HepG2 (cell line): ENCODE measurements at regions not wholly inside any gene's neighbourhood (a gene's known extent, or its start where the extent isn't known, plus 50 kb on each side); places are given as distances from the start of the nearest gene placed in this dataset.

Experiments
- ATAC-seq: fragments of 200-7000 bp; cut with Tn5 transposase; 3 replicates; pipeline ENCODE4 v1.9.1; 2020; ENCODE audit warnings: mild to moderate bottlenecking, moderate library complexity
- BruUV-seq: library from RNA; stranded (reverse); fragments of 400-500 nt; replicated peaks from 2 replicates; lab custom pipeline; 2021; lab: Mats Ljungman, UMichigan
- CTCF ChIA-PET: fragments of 300-600 bp; formaldehyde crosslinking; extraction: SDS; loops from one replicate; lab custom pipeline; 2021; ENCODE audit warnings: low total read pairs, inconsistent platforms, low intra/inter-chr PET ratio; lab: Yijun Ruan, JAX
- POLR2A ChIA-PET: fragments of 350-600 bp; sonication (Branson Sonifier 250); formaldehyde crosslinking; loops from one replicate; lab custom pipeline; 2020; ENCODE audit warnings: antibody characterized with exemption, inconsistent platforms; lab: Yijun Ruan, JAX
- DNase-seq: peaks from one replicate; pipeline ENCODE4 v3.0.0-alpha.2; 2015; ENCODE audit warnings: low spot score
- FAIRE-seq: peaks from 3 replicates; lab custom pipeline; 2011; peaks lifted over from hg19 to GRCh38; lab: Jason Lieb, UNC
- H2AFZ ChIP-seq: one replicate; pipeline ENCODE4 v1.6.1; 2011; ENCODE audit warnings: low read length, inconsistent platforms
- H3K27ac ChIP-seq: fragments of 300-600 bp; 3 replicates; pipeline ENCODE4 v1.8.0; 2011; ENCODE audit warnings: mixed run types, mild to moderate bottlenecking, mixed read lengths, low read length, inconsistent platforms; ENCODE audit not compliant: insufficient read depth; ENCODE audit errors: extremely low read length
- H3K27me3 ChIP-seq, 2 experiments: fragments of 200-600 bp in 1 of 2; 2 replicates in 1 of 2; 3 replicates in 1 of 2; pipeline versions ENCODE4 v1.6.0 to v1.8.0; 2011; ENCODE audit warnings: low read length in 2 of 2, mild to moderate bottlenecking in 2 of 2, moderate library complexity in 2 of 2, inconsistent platforms in 1 of 2; ENCODE audit not compliant: insufficient read depth in 2 of 2, control insufficient read depth in 1 of 2
- H3K36me3 ChIP-seq, 2 experiments: fragments of 200-600 bp in 1 of 2; replicated peaks in 1 of 2; 2 replicates in 1 of 2; 3 replicates in 1 of 2; pipeline versions ENCODE4 v1.5.1 to v1.8.0; 2011; ENCODE audit warnings: low read length in 2 of 2, inconsistent platforms in 1 of 2; ENCODE audit not compliant: insufficient read depth in 2 of 2, control insufficient read depth in 1 of 2
- H3K4me1 ChIP-seq: 2 replicates; pipeline ENCODE4 v1.5.1; 2012; ENCODE audit warnings: low read length, inconsistent platforms; ENCODE audit not compliant: insufficient read depth
- H3K4me2 ChIP-seq: 2 replicates; pipeline ENCODE4 v1.6.0; 2011; ENCODE audit warnings: low read depth, low read length, inconsistent platforms
- H3K4me3 ChIP-seq, 3 experiments: fragments of 200-600 bp in 1 of 3; sonication (generic), shearing (Covaris generic) in 1 of 3; replicated peaks in 1 of 3; 2 replicates each; pipeline ENCODE4 v1.5.1; 2011 to 2016; ENCODE audit warnings: low read length in 3 of 3, inconsistent platforms in 2 of 3, low read depth in 2 of 3, mild to moderate bottlenecking in 2 of 3, control low read depth in 1 of 3, mixed read lengths in 1 of 3; ENCODE audit not compliant: insufficient read depth in 1 of 3
- H3K79me2 ChIP-seq: one replicate; pipeline ENCODE4 v1.6.1; 2011; ENCODE audit warnings: low read length, inconsistent platforms; ENCODE audit not compliant: insufficient read depth
- H3K9ac ChIP-seq: 2 replicates; pipeline ENCODE4 v1.6.0; 2011; ENCODE audit warnings: mild to moderate bottlenecking, low read depth, low read length, inconsistent platforms; ENCODE audit not compliant: insufficient read depth
- H3K9me3 ChIP-seq: 2 replicates; pipeline ENCODE4 v1.5.1; 2012; ENCODE audit warnings: mild to moderate bottlenecking, low read length
- H4K20me1 ChIP-seq: 2 replicates; pipeline ENCODE4 v1.6.0; 2011; ENCODE audit warnings: inconsistent platforms, mild to moderate bottlenecking, low read length, moderate library complexity; ENCODE audit not compliant: insufficient read depth
- CREM ChIP-seq, 2 experiments: sonication (generic) in 1 of 2; formaldehyde crosslinking in 1 of 2; IDR thresholded peaks; 2 replicates each; pipeline versions ENCODE4 v1.4.0 to v1.6.1; 2016 to 2020; ENCODE audit warnings: antibody characterized with exemption in 1 of 2, mild to moderate bottlenecking in 1 of 2, missing genetic modification reagents in 1 of 2
- FOXA1 ChIP-seq, 2 experiments: fragments of 450-650 bp in 1 of 2; sonication (generic) in 1 of 2; formaldehyde crosslinking in 1 of 2; IDR thresholded peaks; 2 replicates each; pipeline versions ENCODE4 v1.4.0 to v1.6.1; 2016 to 2020; ENCODE audit warnings: missing genetic modification reagents in 1 of 2
- FOXA3 ChIP-seq: IDR thresholded peaks from 2 replicates; pipeline ENCODE4 v1.6.1; 2016; ENCODE audit warnings: missing genetic modification reagents, missing compliant biosample characterization
- ISX ChIP-seq: sonication (generic); formaldehyde crosslinking; conservative IDR thresholded peaks from 2 replicates; pipeline ENCODE4 v1.5.0; 2020; ENCODE audit warnings: missing genetic modification reagents
- KDM4B ChIP-seq: sonication (generic); formaldehyde crosslinking; IDR thresholded peaks from 2 replicates; pipeline ENCODE4 v1.4.0; 2020; ENCODE audit warnings: missing genetic modification reagents
- PPARG ChIP-seq: conservative IDR thresholded peaks from 2 replicates; pipeline ENCODE4 v1.6.1; 2016; ENCODE audit warnings: missing biosample characterization, missing genetic modification reagents
- TEAD3 ChIP-seq: optimal IDR thresholded peaks from 2 replicates; pipeline ENCODE3; 2016; ENCODE audit warnings: borderline replicate concordance
- YEATS2 ChIP-seq: sonication (generic); formaldehyde crosslinking; IDR thresholded peaks from 2 replicates; pipeline ENCODE4 v1.4.0; 2020; ENCODE audit warnings: missing genetic modification reagents, borderline replicate concordance
- ZNF350 ChIP-seq: sonication (generic); formaldehyde crosslinking; IDR thresholded peaks from 2 replicates; pipeline ENCODE4 v1.4.0; 2020; ENCODE audit warnings: mild to moderate bottlenecking, low read depth, missing genetic modification reagents, borderline replicate concordance
- ZNF543 ChIP-seq: sonication (generic); formaldehyde crosslinking; IDR thresholded peaks from 2 replicates; pipeline ENCODE4 v1.4.0; 2020; ENCODE audit warnings: mild to moderate bottlenecking, missing genetic modification reagents
- ZNF773 ChIP-seq: sonication (generic); formaldehyde crosslinking; IDR thresholded peaks from 2 replicates; pipeline ENCODE4 v1.4.0; 2020; ENCODE audit warnings: missing genetic modification reagents, borderline replicate concordance
- ZSCAN29 ChIP-seq: sonication (generic); formaldehyde crosslinking; conservative IDR thresholded peaks from 2 replicates; pipeline ENCODE4 v1.4.0; 2020; ENCODE audit warnings: mild to moderate bottlenecking, missing genetic modification reagents
- WGBS: methylation state at CpG from one replicate; pipeline ENCODE4 v1.1.6; 2017; ENCODE audit warnings: low lambda C conversion rate; 5-methylcytosine and 5-hydroxymethylcytosine counted together
- in situ Hi-C: cut with HindIII; loops from 2 replicates; pipeline ENCODE4 v1.10.0; 2017; ENCODE audit warnings: low pct_unique_long_range_greater_than_20kb; ENCODE audit not compliant: extremely low pct_ligation_motif_present
- intact Hi-C: fragments of 100-400 bp; cut with micrococcal nuclease; formaldehyde crosslinking; loops from one replicate; pipeline ENCODE4 v1.10.0; 2022; ENCODE audit not compliant: unreplicated experiment
- TF ChIP-seq, protein P1 (sequence below): sonication (generic); formaldehyde crosslinking; IDR thresholded peaks from 2 replicates; pipeline ENCODE4 v1.8.0; 2022; ENCODE audit warnings: missing genetic modification reagents, mild to moderate bottlenecking, borderline replicate concordance
- TF ChIP-seq, protein P2 (sequence below): sonication (generic); formaldehyde crosslinking; IDR thresholded peaks from 2 replicates; pipeline ENCODE4 v1.4.0; 2020; ENCODE audit warnings: missing genetic modification reagents
- TF ChIP-seq, protein P3 (sequence below), 2 experiments: sonication (generic) in 1 of 2; formaldehyde crosslinking in 1 of 2; IDR thresholded peaks; 2 replicates each; pipeline versions ENCODE4 v1.5.1 to v1.6.1; 2011 to 2020; ENCODE audit warnings: borderline replicate concordance in 1 of 2, low read depth in 1 of 2, low read length in 1 of 2, mild to moderate bottlenecking in 1 of 2, missing genetic modification reagents in 1 of 2, moderate library complexity in 1 of 2

DNA sequence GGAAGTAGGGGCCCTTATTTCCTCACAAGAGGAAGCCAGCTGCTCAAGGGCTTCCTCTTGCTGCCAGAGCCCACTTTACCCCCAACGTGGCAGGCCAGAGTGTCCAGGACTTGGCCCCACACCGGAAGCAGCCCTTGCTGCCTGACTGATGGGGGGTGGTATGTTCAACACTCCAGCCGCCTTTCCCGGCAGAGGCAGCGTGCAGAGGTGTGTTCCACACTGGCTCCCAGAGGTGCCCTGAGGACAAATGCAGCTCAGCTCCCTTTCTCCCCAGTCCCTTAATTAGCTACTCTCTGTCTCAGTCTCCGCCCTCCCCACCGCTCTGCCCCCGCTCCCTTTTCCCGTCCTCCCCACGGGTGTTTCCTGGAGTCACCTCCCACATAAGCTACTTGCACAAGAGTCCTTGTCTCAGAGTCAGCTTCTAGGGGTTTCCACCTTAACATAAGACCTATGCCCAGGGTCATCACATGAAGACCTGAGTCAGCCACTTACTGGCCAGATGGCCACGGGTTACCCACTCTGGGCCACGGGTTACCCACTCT, 61.7 kb upstream of the SHLD1 start:
- no peaks in the 10 kb centered on the region for H3K36me3 ChIP-seq
- no peak overlapping the region for H2AFZ ChIP-seq
- CTCF ChIA-PET: no interaction called here
- H3K4me1 ChIP-seq: peaks cover 50% of the 10 kb centered on the region
- in situ Hi-C loops (no loop called here), intact Hi-C loops (no loop called here)
- POLR2A ChIA-PET: no interaction called here
- H3K9ac ChIP-seq: no peak overlapping the region; the same call in 1 of the 2 replicates
- ATAC-seq: peak; percentile 59
- no peak for FAIRE-seq
- H3K27me3 ChIP-seq: peaks cover 0 to 19% of the 10 kb centered on the region in 2 experiments; a peak in 1 of 5 replicates
- no peaks in the 10 kb centered on the region for H3K9me3 ChIP-seq
- WGBS: 16% methylated on average over 12 of the region's 12 CpGs
- H3K4me2 ChIP-seq: peak overlapping the region; percentile 59
- H3K4me3 ChIP-seq: peak overlapping the region in 1 of 3 experiments; percentile 28; a peak in 1 of 6 replicates
- BruUV-seq: no TSS peak
- H4K20me1 ChIP-seq: no peaks in the 10 kb centered on the region
- no peaks in the 10 kb centered on the region for H3K79me2 ChIP-seq
- no peak for DNase-seq
- H3K27ac ChIP-seq: no peak overlapping the region
- peak; percentile 49 for TF ChIP-seq TEAD3
- no peak for TF ChIP-seq PPARG (CRISPR knock-in tag)
- TF ChIP-seq, protein P1, sequence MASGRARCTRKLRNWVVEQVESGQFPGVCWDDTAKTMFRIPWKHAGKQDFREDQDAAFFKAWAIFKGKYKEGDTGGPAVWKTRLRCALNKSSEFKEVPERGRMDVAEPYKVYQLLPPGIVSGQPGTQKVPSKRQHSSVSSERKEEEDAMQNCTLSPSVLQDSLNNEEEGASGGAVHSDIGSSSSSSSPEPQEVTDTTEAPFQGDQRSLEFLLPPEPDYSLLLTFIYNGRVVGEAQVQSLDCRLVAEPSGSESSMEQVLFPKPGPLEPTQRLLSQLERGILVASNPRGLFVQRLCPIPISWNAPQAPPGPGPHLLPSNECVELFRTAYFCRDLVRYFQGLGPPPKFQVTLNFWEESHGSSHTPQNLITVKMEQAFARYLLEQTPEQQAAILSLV (CRISPR knock-in tag): no peak
- TF ChIP-seq, protein P2, sequence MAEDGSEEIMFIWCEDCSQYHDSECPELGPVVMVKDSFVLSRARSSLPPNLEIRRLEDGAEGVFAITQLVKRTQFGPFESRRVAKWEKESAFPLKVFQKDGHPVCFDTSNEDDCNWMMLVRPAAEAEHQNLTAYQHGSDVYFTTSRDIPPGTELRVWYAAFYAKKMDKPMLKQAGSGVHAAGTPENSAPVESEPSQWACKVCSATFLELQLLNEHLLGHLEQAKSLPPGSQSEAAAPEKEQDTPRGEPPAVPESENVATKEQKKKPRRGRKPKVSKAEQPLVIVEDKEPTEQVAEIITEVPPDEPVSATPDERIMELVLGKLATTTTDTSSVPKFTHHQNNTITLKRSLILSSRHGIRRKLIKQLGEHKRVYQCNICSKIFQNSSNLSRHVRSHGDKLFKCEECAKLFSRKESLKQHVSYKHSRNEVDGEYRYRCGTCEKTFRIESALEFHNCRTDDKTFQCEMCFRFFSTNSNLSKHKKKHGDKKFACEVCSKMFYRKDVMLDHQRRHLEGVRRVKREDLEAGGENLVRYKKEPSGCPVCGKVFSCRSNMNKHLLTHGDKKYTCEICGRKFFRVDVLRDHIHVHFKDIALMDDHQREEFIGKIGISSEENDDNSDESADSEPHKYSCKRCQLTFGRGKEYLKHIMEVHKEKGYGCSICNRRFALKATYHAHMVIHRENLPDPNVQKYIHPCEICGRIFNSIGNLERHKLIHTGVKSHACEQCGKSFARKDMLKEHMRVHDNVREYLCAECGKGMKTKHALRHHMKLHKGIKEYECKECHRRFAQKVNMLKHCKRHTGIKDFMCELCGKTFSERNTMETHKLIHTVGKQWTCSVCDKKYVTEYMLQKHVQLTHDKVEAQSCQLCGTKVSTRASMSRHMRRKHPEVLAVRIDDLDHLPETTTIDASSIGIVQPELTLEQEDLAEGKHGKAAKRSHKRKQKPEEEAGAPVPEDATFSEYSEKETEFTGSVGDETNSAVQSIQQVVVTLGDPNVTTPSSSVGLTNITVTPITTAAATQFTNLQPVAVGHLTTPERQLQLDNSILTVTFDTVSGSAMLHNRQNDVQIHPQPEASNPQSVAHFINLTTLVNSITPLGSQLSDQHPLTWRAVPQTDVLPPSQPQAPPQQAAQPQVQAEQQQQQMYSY (CRISPR knock-in tag): no peak
- TF ChIP-seq FOXA1 (IDR thresholded peaks at IDR 0.05): no peak
- TF ChIP-seq FOXA1 (CRISPR knock-in tag; IDR thresholded peaks at IDR 0.05): no peak
- no peak for TF ChIP-seq ZSCAN29 (CRISPR knock-in tag)
- TF ChIP-seq YEATS2 (CRISPR knock-in tag): no peak
- no peak for TF ChIP-seq ISX (CRISPR knock-in tag)
- 0 out of 2 replicates have a peak, but pooled peaks have one; percentile 30 for TF ChIP-seq ZNF543 (CRISPR knock-in tag)
- TF ChIP-seq KDM4B (CRISPR knock-in tag): no peak
- no peak for TF ChIP-seq CREM (IDR thresholded peaks at IDR 0.05)
- no peak for TF ChIP-seq CREM (CRISPR knock-in tag; IDR thresholded peaks at IDR 0.05)
- TF ChIP-seq ZNF350 (CRISPR knock-in tag): no peak
- 0 out of 2 replicates have a peak, but pooled peaks have one; percentile 10 for TF ChIP-seq FOXA3 (CRISPR knock-in tag)
- TF ChIP-seq ZNF773: no peak
- TF ChIP-seq, protein P3, sequence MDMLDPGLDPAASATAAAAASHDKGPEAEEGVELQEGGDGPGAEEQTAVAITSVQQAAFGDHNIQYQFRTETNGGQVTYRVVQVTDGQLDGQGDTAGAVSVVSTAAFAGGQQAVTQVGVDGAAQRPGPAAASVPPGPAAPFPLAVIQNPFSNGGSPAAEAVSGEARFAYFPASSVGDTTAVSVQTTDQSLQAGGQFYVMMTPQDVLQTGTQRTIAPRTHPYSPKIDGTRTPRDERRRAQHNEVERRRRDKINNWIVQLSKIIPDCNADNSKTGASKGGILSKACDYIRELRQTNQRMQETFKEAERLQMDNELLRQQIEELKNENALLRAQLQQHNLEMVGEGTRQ (IDR thresholded peaks at IDR 0.05; ENCODE audit: low read depth, low read length): no peak
- TF ChIP-seq, protein P3 (CRISPR knock-in tag; IDR thresholded peaks at IDR 0.05; ENCODE audit: borderline replicate concordance): no peak
